Upper lobe of left lung (tissue), 4 donors: ENCODE measurements at regions not wholly inside any gene's neighbourhood (a gene's known extent, or its start where the extent isn't known, plus 50 kb on each side); places are given as distances from the start of the nearest gene placed in this dataset.

Experiments used
- CTCF ChIP-seq, 6 experiments: fragments of 450-650 bp in 4 of 6; fragments of 200-600 bp in 2 of 6; sonication (generic) in 2 of 6; IDR thresholded peaks; one replicate each; pipeline ENCODE4 v1.5.1; 2016 to 2019; ENCODE audit warnings: antibody characterized with exemption in 6 of 6
- POLR2A ChIP-seq, 4 donors: fragments of 450-650 bp; IDR thresholded peaks; one replicate each; pipeline ENCODE4 v1.5.1; 2016 to 2017; ENCODE audit warnings: antibody characterized with exemption in 4 of 4, mild to moderate bottlenecking in 2 of 4

GRCh38 chr12:42756841-42757623, 167.5 kb upstream of the PRICKLE1 start:
- TF ChIP-seq CTCF (IDR thresholded peaks at IDR 0.05) (no peak), POLR2A (IDR thresholded peaks at IDR 0.05) (no peak)
